GM21360 (cell line): ENCODE measurements at regions not wholly inside any gene's neighbourhood (a gene's known extent, or its start where the extent isn't known, plus 50 kb on each side); places are given as distances from the start of the nearest gene placed in this dataset.
"Not testable (repeated sequence)": the region's sequence is repeated elsewhere in the genome, so short reads cannot be mapped to it uniquely, and the experiment has no call there.

Experiments used
- ATAC-seq: cut with Tn5 transposase; IDR thresholded peaks from one replicate; pipeline ENCODE4 v1.9.1; 2021; ENCODE audit warnings: mild to moderate bottlenecking, moderate library complexity; ENCODE audit not compliant: unreplicated experiment

DNA sequence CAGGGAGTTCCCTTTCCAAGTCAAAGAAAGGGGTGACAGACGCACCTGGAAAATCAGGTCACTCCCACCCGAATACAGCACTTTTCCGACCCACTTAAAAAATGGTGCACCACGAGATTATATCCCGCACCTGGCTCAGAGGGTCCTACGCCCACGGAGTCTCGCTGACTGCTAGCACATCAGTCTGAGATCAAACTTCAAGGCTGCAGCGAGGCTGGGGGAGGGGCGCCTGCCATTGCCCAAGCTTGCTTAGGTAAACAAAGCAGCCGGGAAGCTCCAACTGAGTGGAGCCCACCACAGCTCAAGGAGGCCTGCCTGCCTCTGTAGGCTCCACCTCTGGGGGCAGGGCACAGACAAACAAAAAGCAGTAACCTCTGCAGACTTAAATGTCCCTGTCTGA, 277.8 kb upstream of the ARHGAP42 start:
- not testable (repeated sequence) for ATAC-seq

DNA sequence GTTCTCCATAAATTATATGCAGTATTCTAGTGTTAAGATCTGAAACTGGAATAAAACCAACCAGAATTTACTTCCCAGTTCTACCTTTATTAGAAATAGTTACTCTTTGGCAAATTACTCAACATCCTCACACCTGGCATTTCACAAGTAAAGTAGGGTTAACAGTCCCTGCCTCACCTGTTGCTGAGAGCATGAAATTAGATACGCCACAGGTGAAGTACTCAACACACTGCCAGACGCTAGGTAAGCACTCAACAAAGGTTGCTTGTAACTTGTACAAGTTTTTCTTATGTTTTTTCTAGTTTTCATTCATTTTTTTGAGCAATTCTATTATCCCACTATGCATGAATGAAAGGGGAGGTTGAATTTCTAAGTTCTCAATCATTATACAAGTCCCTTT, 267.6 kb upstream of the ARHGAP42 start:
- ATAC-seq, result no peak

DNA sequence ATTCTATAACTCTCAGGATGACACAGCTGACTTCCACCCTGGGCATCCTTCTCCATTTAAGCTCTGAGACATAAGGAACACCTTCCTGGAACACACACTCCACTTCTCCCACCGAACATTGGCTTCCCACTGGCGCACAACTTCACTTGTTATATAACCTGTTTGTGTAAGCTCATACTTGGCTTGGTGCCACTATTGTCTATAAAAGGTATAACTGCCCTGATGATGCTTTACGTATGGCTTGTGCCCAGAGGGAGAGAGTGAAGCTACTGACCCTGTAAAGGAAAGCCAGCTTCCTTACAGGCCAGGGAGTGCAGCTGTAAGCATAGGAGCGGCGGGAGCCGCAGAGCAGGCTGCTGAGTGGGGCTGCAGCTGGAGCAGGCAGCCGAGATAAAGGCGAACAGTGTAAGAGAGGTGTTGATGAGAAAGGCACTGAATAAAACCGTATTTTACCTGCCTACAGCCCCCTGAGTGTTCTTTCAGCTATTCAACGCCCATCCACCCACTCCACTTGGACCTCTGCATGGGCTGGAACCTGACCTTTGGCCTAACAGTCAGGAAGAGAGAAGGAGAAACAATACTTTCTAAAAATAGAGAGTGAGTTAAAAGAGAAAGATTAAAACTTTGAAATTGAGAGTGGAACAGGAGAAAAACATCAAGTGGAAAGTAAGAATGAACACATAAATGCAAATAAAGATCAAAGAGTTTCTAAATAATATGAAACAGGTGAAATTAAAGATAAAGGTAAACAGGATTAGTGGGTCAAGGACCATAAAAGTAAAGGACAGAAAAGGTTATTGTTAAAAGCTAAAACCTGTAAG, 252.1 kb upstream of the ARHGAP42 start:
- no peak for ATAC-seq

DNA sequence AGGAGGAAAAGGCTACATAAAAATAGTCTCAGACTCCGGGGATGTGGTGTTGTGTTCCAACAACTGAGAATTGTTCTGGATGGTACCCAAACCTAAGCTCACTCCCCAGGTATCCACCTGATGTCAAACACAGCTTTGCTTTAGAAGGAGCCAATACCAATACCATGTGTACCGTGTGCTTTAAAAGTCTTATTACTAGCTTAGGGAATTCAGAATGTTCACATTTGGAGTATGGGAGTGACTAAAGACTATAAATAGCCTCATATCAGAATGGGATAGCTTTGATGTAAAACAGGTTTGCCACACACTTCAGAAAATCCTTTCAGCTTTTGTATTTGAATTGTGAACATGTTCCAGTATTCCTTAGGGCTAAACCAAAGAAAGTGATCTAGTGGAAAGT, 248.7 kb upstream of the ARHGAP42 start:
- no peak for ATAC-seq

DNA sequence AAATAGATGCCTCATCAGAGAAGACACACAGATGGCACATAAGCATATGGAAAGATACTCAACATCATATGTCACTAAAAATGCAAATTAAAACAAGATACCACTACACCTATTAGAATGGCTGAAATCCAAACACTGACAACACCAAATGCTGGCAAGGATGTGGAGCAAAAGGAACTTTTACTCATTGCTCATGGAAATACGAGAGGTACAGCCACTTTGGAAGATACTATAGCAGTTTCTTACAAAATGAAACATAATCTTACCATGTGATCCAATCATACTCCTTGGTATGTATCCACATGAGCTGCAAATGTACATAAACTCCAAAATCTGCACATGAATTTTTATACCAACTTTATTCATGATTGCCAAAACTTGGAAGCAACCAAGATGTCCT, 246.0 kb upstream of the ARHGAP42 start:
- ATAC-seq, result no peak

DNA sequence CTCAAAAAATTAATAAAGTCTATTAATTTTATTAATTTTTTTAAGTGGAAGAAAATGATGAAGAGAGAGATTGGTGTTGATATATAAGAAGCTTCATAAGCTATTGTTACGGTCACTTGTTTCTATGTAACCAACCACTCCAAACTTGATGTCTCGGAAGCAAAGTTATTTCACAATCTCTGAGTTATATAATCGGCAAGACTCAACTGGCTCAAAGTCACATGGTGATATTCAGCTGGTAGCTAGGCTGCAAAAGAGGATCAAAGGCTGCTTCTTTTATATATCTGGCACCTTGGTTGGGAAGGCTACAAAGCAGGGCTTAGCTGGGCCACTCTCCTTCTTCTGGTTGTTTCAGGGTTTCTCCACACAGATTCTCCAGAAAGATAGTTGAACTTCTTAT, 245.1 kb upstream of the ARHGAP42 start:
- no peak for ATAC-seq

DNA sequence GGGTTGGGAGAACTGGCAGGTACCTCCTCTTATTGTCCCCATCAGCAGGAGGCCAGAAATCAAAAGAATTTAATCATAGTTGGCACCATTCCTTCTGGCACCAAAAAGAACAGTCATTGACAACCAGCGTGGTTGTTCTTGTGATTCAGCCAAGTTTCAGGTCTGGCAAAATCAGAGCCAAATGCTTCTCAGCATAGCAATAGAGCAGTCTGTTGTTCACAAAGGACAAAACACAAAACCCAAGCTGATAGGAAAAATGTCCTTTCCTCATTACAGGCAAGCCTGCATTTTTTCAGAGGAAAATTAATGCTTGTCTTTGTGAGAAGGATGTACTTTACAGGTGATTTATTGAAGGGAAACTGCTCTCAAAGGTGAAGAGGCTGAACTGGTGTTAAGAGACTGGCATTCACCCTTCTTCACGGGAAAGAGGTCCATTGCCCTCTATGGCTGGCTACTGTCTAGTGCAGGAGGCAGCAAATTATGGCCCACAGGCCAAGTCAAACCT, 241.8 kb upstream of the ARHGAP42 start:
- ATAC-seq, result no peak

DNA sequence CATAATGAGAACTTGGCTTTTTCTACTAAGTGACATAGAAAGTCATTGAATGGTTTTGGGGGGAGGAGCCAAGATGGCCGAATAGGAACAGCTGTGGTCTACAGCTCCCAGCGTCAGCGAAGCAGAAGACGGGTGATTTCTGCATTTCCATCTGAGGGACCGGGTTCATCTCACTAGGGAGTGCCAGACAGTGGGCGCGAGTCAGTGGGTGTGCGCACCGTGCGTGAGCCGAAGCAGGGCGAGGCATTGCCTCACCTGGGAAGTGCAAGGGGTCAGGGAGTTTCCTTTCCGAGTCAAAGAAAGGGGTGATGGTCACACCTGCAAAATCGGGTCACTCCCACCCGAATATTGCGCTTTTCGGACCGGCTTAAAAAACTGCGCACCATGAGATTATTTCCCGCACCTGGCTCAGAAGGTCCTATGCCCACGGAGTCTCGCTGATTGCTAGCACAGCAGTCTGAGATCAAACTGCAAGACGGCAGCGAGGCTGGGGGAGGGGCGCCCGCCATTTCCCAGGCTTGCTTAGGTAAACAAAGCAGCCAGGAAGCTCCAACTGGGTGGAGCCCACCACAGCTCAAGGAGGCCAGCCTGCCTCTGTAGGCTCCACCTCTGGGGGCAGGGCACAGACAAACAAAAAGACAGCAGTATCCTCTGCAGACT, 235.2 kb upstream of the ARHGAP42 start:
- ATAC-seq, result not testable (repeated sequence)

DNA sequence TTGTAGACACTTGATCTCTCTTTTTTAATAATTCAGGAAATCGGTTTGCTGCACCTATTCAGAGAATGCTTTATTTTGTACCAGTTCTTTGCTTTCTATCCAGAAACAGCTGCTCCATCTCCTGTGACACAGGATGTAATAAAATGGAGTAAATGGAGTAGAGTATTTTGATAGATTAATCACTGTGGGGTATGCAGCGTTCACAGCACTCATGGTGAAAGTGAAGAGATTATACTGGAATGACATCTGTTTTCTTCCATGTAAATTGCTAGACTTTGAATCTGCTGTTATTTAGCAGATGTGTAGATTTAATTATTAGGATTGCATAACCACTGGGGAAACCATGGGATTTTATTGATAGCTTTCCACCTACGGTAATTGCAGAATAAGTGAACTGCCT, 227.3 kb upstream of the ARHGAP42 start:
- no peak for ATAC-seq

DNA sequence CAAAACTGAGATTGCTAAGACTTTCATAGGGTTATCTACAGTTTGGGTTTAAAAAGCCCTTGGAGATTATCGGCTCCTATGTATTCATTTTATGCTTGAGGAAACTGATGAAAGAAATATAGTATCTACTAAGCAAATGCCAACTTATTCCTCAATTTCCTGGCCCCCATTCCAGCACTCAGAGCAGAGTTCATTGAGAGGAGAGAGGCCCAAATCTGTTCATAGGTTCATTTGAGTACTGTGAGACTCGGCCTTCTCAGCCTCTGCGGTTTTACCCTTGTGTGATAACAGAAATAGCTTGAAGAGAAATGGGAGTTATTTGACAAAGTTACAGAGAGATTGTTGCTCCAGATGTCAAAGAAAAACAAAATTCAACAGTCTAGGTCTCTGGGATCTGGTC, 226.7 kb upstream of the ARHGAP42 start:
- ATAC-seq, result no peak

DNA sequence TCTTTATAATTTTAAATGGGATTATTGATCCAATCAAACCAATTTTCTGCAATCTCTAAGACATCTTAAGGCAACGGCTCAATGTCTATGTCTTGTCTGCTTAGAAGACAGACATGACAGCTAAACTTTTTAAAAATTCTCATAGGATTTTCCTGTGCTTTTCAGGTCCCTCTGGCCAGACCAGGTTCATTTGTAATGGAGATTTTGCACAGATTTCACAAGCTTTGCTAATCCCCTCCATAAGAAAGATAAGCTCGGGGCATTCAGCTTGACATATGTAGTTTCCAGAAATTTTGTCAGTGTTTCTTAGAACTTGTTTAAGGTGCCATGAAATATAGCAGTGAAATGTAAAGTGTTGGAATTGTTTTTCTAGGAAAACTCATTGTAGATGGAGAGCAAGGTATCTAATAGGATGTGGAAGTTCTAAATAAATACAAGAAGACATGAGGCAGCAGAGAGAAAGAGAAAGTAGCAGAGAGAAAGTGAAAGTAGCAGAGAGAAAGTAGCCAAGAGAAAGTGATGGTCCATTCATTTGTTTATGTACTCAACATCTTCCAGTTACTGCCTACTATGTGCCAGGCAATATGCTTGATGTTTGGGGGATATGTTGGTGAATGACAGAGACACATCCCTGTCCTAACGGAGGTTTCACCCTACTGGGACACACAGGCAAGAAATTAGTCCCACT, 219.1 kb upstream of the ARHGAP42 start:
- ATAC-seq, result no peak

DNA sequence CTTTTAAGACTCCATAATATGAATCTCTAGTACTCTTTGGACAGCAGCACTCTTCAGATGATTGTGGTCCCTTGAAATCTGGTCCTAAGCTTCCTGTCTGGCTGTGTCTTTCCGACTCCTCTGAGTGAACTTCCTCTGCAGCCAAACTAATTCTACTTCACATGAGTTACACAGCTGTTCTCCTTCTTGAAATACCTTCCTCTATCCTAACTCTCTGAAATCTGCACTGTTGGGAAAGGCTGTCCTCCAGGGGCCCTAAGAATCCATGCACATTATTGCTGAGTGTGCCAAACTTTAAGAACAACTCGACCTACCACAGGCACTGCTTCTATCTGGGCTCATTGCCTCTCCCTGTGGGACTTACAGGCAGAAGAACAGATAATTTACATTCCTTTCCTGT, 217.3 kb upstream of the ARHGAP42 start:
- no peak for ATAC-seq

DNA sequence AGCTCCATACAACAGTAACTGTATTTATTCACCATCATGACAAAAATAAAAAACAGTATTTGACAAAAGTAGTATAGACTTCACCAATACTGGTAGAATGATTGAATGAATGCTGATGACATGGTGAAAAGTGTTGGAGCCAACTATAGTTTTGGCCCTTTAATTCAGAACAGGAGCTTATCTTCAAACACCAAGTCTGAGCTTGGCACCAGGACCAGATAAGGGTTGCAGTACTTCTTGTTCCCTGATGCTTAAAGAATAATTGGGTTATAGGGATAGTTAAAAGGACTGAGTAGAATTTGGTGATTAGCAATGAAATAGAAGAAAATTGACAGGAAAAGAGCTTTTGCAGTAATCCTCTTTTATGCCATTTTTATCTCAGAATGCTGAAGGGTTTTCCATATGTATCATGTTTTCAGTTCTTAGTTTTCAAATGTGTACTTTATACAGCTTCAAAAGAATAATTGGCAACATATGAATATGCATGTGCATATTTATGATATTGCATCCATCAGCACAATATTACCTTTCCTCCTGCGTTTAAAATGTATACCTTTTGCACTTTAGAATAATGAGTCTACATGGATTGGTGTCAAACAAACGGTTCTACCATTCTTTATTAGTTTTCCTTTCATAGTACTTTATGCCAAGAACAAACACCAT, 214.2 kb upstream of the ARHGAP42 start:
- ATAC-seq, result no peak

DNA sequence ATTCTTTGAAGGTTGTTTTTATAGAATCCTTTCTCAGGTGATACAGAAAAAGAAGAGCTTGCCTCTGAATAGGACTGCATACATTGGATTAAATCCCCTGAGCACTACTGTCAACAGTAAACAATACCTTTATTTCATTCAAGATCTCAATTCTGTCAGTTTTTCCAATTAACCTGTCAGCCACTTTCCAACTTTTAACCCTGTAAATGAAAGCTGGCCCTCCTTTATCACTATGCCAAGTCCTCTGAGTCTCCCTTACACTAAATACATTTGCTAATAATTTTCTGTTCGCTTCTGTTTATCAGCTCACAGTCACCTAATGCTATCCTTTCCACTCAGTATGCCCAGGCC, 213.7 kb upstream of the ARHGAP42 start:
- no peak for ATAC-seq

DNA sequence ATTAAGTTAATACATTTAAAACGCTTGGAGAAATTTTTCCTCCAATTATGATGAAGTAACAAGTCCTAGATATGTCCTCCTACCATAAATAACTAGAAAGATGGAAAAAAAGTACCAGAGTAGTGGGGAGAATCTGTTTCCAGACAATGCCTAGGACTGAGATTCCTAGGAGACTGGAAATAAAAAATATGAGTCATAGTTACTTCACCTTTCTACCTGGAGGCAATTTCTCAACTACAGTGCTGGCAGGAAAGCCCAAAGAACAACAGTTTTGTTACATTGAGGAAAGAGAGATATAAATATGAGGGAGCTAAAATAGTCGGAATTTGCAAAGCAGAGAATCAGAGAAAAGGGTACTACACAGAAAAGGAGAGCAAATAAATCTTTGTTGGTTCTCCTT, 202.1 kb upstream of the ARHGAP42 start:
- ATAC-seq, result no peak

DNA sequence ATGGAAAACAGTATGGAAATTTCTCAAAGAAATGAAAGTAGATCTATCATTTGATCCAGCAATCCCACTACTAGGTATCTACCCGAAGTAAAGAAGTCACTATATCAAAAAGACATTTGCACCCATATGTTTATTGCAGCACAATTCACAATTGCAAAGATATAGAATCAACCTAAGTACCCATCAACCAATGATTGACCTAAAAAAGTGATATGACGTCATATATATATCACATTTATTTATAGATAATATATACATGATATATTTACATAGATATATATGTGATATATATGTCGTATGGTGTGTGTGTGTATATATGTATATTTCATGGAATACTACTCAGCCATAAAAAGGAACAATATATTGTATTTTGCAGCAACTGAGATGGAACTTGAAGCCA, 188.3 kb upstream of the ARHGAP42 start:
- ATAC-seq, result no peak

DNA sequence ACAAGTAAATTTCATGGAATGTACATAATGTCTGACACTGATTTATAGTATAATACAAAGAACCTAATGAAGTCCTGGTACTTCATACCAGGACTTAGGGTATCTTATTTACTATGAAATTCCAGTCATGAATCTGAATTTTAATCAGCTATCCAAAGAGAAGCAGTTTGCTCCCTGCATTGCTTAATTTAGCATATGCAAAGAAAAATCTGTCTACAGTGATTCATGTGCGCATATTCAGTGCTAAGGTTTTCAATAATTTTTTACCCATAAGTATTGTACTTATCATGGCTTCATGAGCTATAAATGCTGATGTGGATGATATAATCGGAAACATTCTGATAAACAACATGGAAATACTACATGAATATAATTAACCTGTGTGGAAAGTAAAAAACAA, 185.6 kb upstream of the ARHGAP42 start:
- no peak for ATAC-seq

DNA sequence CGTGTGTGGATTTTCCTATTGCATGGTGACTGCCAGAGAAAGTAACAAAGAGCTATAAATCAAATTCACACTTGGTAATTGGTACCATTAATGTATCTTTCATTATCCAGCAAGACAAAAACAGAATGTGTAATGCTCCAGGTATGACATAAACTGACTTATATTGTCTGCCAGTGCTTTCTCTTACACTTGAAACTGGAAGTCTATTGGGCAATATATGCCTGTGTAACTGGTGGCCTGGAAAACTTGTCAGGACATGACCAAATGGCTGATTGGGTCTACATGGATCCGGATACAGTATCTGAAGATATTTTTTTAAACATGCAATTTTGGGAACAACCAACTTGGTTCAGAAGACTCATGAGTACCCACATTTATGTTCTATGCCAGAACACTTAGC, 174.6 kb upstream of the ARHGAP42 start:
- ATAC-seq, result no peak

DNA sequence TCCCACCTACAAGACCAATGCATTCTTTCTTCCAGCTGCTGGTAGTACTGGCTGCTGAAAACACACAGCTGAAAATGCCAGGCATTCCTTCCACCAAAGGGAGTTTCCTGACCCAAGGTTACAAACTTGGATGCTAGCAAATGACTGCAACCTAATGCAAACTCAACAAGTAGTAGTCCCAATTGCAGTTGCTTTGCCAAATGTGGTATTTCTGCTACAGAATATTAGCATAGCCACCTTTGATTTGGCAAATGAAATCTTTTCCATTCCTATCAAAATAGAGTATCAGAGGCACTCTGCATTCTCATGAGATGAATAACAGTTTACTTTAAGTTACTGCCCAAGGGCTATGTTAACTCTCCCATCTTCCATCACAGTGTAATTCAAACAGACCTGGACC, 172.0 kb upstream of the ARHGAP42 start:
- ATAC-seq, result no peak

DNA sequence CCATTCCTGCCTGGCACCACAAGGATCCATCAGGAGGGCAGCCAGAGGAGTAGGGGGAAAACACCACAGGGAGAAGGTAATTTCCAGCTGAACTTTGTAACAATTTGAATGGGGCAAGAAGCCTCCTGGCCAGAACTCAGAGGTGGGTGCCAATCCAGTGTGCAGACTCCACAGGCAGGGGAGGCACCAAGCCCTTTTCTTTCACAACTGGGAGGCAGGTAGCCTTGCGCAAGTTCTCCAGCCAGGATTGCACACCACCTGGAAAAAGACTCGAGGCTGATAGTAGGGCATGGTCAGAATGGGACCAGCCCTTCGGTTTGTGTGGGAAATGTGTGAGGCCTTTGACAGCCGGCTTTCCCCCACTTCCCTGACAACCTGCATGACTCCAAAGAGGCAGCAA, 161.9 kb upstream of the ARHGAP42 start:
- ATAC-seq, result no peak

DNA sequence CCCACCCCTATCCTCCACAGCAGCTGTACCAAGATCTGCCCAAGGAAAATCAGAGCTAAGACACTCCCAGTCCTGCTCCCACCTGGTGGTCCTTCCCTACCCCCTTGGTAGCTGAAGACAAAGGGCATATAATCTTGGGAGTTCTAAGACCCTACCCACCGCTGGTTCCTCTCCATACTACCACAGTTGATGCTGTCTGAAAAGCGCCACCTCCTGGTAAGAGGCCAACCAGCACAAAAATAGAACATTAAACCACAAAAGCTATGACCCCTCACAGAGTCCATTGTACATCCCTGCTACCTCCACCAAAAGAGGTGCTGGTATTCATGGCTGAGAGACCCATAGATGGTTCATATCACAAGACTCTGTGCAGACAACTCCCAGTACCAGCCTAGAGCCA, 161.5 kb upstream of the ARHGAP42 start:
- no peak for ATAC-seq
